GM18909 (cell line): ENCODE measurements at regions not wholly inside any gene's neighbourhood (a gene's known extent, or its start where the extent isn't known, plus 50 kb on each side); places are given as distances from the start of the nearest gene placed in this dataset.
"Not testable (repeated sequence)": the region's sequence is repeated elsewhere in the genome, so short reads cannot be mapped to it uniquely, and the experiment has no call there.

Experiments
- ATAC-seq: cut with Tn5 transposase; IDR thresholded peaks from one replicate; pipeline ENCODE4 v1.9.1; 2021; ENCODE audit warnings: mild to moderate bottlenecking; ENCODE audit not compliant: unreplicated experiment, poor library complexity

DNA sequence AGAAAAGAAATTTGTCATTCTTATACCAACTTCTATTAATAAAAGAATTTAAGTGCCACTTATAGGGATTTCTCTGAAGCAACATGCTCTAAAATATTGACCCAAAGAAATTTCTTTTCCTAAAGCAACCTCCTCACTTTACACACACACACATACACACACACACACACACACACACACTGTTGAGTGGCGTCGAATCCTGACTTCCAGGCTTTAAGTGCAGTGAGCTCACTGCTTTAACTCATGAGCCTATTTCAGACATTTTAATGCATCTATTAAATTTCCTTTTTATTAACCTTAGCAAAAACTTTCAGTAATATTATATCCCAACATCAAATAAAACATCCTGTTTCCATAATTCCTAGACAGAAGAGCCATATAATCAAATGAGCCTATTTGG lies 229.1 kb upstream of the ACVR2A start:
- ATAC-seq = no peak

DNA sequence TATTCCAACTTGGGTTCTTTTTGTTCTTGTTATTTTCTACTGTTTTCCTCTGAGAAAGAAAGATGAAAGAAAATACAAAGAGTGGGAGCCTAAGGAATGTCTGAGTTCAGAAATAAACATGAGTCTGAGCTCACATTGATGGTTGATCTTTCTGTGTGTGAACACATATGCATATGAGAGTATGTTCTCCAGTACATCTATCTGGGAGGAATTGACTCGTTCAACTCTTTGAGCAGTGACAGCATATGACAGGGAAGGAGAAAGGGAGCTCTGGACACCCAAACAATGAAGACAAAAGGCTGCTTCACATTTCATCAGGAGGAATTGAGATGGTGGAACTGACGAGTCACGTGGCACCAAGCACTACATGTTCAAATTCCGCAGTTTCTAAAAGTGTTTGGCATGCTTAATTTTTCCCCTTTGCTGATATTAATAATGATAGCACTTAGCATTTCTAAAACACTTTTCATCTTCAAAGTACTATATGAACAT lies 229.8 kb upstream of the ACVR2A start:
- ATAC-seq = no peak

DNA sequence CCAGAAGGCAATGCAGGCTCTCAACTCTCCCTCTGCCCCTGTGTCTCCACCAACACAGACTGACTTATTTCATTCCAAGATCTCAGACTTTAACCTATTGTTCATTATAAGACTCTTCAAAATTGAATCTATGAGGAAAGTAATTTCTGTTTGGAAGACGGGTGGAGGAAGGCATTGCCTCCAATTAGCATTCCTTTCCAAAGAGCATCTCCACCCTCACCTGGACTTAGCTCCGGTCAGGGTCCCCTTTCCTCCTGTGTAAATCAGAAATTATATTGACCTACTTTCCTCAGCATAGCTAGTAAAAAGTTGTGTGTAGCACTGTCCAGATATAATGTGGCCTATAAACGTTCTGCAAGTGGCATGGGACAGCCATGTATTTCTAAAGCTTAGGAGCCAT lies 230.4 kb upstream of the ACVR2A start:
- ATAC-seq = no peak

DNA sequence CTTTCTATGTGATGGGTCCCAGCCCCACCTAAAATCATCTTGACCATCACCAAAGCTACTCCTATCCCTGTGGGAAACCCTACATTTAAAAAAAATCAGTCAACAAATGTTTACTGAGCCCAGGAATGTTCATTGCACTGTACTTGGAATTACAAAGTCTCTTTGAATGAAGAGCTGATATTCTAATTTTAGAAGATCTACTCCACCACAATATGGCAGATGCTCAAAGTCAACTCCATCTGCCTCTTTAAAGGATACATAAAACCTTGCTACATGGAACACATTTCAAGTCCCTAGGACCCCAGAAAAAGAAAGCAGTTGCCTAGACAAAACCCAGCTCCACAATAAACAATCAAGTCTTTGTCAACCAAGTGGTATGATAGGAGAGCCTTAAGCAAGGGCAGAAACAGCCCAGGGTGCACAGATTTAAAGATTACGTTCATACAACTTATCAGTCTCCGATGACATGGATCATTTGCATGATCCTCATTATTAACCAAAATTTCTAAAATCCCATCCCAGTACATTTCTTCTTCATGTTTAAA lies 234.3 kb upstream of the ACVR2A start:
- no peak for ATAC-seq

DNA sequence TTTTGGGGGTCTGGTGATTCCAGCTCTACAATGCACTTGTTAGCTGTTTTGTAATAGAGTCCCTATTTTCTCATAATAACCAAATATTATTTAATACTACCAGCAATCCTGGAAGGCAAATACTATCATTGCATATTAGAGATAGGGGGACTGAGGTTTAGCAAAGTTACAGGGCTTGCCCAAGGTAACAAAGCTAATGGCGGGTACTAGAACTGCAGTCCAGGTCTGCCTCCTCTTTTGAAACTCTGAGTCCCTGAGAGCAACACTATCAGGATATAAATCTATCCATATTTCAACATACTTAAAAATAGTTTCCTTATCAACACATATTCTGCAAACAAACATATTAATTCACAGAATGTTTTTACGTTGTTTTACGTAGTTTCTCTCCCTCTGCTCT lies 235.5 kb upstream of the ACVR2A start:
- no peak for ATAC-seq

DNA sequence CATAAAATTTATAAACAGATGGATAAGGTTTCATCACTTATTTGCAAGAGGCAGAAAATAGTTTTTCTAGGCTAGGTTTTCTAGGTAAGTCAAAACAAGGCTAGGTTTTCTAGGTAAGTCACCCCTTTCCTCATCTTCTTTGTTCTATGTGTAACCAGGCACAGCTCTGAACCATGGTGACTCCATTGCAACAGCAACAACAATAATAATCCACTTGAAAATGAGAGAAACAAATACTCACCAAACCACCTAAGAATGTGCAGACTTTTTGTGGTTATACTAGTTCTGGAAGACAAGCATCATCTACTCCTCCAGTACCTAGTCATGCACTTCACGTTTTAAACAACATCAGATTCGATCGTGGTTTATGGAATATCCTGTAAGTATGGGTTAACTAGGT lies 237.4 kb upstream of the ACVR2A start:
- ATAC-seq = no peak

DNA sequence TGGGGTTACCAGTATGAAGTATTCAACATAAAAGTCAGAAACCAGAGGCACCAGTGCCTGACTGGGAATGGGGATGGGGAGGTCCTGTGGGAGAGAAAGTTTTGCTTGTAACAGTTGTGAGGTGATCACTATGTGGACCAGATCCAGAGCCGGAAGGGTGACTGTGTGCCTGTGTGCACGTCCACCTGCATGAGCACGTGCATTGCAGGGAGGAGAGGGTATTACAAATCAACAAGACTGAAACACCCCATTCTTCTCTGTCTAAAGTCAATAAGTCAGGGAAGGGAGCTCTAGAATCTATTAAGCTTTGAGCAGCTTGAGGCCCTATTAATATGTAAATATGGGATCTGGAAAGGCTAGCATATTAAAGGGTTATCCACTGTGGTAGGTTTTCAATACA lies 241.0 kb upstream of the ACVR2A start:
- ATAC-seq = no peak

DNA sequence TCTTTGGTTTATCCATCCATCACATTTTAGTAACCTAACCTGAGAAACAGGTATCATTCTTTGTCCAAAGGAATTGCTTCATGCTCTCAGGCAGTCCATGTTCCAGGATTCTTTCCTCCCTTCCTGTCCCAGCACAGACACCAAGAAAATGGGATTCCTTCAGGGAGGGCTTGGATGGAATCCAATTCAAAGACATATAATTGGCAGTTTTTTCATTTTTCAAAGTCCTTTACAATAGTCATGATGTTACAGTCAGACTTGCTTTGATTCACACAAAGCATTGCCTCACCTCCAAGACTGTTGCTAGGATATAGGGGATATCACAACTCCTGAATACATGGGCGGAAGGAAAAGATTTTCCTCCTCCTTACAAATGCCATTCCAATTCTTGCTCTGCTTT lies 241.4 kb upstream of the ACVR2A start:
- ATAC-seq = no peak

DNA sequence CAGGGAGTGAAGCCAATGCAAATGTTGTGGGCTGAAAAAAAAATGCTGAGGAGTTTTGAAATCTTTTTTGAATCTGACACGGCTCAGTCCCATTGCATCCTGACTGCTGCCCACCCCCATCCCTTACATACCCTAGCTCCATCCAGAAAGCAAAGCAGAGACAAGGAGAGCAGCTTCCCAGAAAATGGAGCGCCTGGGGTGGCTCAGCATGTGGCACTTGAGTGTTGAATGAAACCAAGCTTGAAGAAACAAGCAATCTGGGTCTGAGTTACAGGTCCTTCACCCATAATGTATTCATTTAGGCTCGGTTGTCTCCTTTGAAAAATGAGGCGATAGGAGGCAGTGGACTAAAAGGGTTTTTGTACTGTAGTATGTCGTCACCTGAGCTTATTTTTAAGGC lies 244.2 kb upstream of the ACVR2A start:
- ATAC-seq = no peak

DNA sequence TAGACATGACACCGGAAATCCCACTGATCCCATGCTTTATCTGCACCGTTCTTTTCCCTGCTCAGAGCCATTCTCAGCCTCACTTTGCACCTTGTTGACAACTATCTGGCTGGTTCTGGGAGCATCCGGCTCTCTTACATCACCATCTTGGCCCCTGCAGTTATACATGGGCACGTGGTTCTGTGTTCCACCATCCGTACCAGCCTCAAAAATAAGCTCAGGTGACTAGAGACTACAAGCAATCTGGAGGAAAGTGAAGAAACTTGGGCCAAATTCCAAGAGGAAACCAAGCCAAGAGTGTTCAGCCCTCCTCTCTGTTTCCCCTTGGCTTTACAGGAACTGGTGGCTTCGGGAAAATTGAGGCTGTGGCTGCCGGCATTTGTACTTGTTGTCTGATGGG lies 244.6 kb upstream of the ACVR2A start:
- no peak for ATAC-seq

DNA sequence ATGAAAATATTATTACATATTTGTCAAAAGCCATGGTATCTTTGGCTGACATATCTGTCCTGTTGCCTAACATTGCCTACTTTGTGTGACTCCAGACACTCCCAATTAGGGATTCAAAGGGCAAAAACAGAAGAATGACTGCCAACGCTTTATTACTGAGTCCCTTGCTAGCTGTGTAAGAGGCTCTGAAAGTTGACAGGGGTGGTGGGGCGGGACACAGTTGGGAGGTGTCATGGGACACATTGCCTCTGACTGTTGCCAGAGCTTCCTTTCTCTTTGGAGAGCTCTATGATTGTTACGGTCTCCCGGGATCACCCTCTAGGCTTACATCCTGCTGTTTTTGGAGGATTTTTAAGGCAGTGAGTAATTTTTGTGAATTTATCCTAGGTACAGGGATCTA lies 249.6 kb upstream of the ACVR2A start:
- ATAC-seq = no peak

DNA sequence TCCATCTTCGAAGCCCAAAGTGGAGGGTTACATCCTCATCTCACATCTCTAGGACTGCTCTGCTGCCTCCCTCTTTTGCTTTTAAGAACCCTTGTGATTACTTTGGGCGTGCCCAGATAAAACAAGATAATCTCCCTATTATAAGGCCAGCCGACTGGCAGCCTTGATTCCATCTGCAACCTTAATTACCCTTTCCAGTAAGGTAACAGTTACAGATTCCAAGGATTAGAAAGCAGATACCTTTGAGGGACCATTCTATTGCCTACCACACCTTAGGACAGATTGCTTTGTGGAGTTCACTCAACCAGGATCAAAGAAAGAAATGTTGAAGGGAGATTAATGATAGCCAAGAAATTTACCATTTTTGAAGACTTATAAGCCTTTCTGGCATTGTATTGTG lies 250.8 kb upstream of the ACVR2A start:
- ATAC-seq = no peak

DNA sequence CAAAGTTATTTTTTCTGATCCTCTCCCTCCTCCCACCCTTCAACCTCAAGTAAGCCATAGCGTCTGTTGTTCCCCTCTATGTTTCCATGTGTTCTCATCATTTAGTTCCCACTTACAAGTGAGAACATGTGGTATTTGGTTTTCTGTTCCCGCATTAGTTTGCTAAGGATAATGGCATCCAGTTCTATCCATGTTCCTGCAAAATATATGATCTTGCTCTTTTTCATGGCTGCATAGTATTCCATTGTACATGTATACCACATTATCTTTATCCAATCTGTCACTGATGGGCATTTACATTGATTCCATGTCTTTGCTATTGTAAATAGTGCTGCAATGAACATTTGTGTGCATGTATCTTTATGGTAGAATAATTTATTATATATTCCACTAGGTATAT lies 252.0 kb upstream of the ACVR2A start:
- not testable (repeated sequence) for ATAC-seq

DNA sequence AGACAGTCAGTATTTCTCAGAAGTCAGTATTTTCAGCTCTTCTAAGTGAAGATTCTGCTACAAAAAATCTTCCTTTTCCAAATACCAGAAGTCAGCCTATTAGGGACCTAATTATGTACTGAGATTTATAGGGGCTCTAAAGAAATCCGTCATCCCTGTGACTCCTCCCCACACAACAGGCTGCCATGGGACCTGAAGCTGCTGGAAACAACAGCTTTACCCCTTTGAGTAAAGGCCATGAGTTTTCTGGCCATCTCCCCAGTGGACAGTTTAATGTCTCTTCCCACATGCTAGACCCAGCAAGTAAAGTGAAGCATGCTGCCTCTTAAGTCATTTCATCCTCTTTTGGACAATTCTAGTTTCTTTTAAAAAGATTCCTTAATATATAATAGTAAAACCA lies 255.7 kb upstream of the ACVR2A start:
- no peak for ATAC-seq

DNA sequence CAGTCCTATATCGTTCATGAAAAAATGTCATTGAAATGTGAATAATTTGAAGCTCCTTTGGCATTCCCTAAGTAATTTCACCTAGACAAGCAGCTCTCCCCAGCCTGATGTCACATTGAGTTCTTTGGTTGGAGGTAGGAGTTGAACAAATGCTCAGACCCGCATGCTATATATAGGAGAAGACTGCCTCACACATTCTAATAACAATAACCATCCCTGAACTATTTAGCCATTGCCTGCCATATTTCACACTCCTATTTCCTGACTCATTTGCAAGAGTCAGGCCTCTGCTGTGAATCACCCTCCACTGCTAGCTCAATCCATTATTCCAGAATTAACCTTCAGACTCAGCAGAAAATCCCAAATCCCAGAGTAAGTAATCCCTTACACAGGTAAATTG lies 256.6 kb upstream of the ACVR2A start:
- ATAC-seq = no peak

DNA sequence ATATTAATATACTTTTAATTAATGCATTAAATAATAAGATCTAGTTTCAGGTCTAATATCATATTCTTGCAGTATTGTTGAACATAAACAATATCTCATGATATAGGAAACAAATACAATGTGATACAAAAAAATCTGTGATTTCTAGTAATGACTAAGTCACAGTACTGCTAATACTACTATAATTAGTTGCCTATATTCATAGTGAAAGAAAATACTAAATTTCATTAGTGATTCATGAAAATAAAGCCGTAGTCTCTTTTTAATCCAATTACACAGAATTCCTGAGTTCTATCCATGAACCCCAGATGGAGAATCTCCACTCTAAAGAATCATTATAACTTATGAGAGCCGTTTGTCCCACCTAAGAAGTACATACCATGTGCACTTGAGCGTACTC lies 266.3 kb upstream of the ACVR2A start:
- ATAC-seq = no peak

DNA sequence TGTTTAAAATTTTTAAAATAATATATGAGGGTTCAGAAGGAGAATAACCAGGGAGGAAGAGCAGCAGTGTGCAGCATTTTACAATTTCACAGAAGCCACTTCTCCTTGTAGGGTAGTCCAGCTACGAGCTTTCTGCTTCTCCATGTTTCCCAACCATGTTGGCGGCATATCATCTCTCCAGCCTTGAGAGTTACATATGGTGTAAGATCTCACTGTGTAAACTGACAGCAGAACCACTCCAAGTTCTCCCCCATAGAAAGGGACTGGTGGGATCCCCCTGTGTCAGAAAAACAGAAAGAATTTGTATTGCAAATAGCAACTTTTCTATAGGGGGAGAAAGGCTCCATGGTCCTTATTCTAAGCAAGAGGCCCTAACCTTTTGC lies 266.8 kb upstream of the ACVR2A start:
- ATAC-seq = no peak

DNA sequence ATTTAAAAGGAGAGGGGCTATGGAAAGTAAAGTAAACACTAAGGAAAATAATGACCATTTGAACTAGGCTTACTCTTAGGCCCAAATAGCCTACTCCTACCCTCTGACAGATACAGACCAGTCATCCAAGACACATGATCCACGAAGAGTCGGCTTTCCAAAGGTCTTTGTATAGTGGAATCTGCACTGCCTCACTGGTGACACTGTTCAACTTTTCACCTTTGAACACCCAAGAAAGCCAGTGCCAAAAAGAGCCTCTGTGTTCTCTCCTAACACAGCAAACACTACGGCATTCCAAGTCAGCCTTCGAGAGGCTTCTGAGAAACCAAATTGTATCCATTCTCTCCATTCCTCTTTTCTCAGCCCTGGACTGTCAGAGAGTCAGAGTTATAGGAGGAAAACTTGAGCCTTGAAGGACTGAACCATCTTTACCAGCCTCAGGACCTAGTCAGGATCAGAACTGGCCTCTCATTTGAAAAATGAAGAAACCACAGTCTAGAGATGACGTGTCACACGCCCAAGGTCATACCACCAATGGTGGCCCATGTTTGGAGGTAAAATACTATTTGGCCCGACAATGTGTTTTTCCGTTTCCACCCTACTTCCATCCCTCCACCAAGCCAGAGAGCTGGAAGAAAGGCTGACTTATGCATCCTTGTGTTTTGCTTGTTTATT lies 267.4 kb upstream of the ACVR2A start:
- ATAC-seq = no peak

DNA sequence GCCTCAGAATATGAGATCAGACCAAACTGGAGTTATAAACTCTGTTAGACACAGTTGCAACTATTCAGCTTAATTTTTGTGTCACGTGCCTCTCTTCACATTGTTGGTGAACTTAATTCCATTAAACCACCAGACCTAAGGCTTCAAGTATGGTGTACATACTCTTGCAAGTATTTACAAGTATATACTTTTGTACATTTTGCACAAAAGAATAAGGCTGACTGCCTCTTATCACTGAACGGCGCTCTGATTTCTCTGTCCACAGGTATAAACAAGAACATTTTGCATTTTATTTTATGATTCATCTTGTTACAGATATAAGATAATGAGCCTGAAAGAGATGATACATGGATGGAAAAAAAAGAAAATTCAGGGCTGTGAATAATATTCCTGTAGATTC lies 269.7 kb upstream of the ACVR2A start:
- ATAC-seq = no peak

DNA sequence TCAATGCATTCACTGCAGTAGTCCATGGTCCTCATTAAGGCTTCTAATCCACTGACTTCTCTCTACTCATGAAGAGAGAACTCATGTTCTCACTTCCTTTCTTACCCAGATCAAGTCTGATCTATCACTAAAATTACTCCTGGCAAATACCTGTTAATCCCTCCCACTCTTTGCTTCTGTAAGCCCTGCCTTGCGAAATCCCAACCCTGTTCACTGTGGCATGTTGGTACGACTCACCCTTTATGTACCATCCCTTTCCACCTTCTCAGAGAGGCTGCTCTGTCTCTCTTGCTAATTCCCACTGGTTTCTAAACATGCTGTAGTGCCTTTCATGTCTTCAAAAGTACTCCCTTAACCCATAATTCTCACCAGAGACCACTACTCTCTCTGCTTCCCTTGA lies 272.2 kb upstream of the ACVR2A start:
- ATAC-seq = no peak

DNA sequence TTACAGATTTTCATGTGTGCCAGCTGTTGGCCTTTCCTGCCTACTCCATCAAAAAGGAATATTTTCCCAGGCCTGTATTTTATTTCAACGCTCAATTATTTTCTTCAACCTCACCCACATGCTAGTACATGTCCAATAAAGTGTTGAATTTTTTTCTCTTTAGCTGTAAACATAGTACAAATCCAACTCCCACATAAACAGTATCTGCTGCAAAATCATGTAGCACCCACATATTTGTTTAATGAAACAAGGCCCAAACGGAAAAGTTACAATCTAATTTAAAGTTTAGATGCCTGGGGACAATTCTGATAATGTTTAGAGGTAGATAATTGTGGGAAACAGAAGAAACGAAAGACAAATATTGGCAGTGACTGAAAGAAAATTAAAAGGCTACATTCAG lies 275.4 kb upstream of the ACVR2A start:
- no peak for ATAC-seq

DNA sequence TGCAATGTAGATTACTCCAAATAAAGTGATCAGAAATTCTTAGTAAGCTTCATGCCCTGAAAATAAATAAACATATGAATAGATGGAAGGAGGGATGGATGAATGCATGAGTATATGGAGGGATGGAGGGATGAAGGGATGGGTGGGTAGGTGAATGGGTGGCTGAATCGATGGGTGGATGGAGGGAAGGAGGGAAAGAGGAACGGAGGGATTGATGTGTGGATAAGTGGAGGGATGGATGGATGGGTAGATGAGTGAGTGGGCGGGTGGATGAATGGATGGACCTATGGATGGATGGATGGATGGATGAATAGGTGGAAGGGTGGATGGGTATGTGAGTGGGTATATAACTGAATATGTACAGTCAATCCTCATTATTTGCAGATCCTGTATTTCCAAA lies 276.7 kb upstream of the ACVR2A start:
- ATAC-seq = no peak

DNA sequence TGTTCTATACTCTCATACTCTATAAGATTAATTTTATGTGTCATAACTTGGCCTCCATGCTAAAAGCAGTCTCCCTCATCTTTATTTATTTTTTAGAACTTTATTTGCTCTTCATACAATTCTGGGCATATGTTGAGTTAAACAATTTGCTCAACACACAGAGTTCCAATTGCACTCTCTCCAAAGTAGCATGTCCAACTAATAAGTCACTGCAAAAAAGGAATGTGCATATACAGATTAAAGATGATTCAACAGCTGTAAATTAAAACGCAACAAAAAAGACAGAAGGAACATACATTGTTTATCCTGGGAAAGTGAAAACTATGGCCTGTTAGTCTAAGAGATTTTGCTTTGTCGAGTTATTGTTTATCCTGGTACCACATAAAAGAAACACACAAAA lies 277.7 kb upstream of the ACVR2A start:
- ATAC-seq = no peak
